ENCODE measurements at regions not wholly inside any gene's neighbourhood (a gene's known extent, or its start where the extent isn't known, plus 50 kb on each side); places are given as distances from the start of the nearest gene placed in this dataset.

GRCh38 chr4:135533053-135533452 lies 1331.5 kb upstream of the PABPC4L start:
- H4K20me1 ChIP-seq (ENCODE audit: insufficient read depth), result no peaks in the 10 kb centered on the region
- H3K4me2 ChIP-seq, result no peak overlapping the region
- no peak overlapping the region for H2AFZ ChIP-seq (ENCODE audit: low read depth)
- H3K4me3 ChIP-seq (IDR thresholded peaks at IDR 0.05; ENCODE audit: insufficient read depth, low read depth, low read length), result no peak overlapping the region
- H3K27ac ChIP-seq, result no peak overlapping the region
- TF ChIP-seq CTCF (conservative IDR thresholded peaks at IDR 0.05; ENCODE audit: low read depth, low read length), result no peak
- H3K9ac ChIP-seq, result no peak overlapping the region
- no peaks in the 10 kb centered on the region for H3K79me2 ChIP-seq (ENCODE audit: insufficient read depth, low read depth)
- H3K27me3 ChIP-seq (ENCODE audit: insufficient read depth, low read depth), result no peaks in the 10 kb centered on the region
- H3K36me3 ChIP-seq (ENCODE audit: insufficient read depth), result no peaks in the 10 kb centered on the region
- no peaks in the 10 kb centered on the region for H3K4me1 ChIP-seq (ENCODE audit: low read depth, poor library complexity, severe bottlenecking)

- no peak overlapping the region for H3K27ac ChIP-seq
- TF ChIP-seq CTCF (conservative IDR thresholded peaks at IDR 0.05; ENCODE audit: low read depth, low read length), result no peak
- no peak overlapping the region for H3K9ac ChIP-seq
- no peak overlapping the region for H2AFZ ChIP-seq (ENCODE audit: low read depth)
- no peaks in the 10 kb centered on the region for H3K79me2 ChIP-seq (ENCODE audit: insufficient read depth, low read depth)
- H3K27me3 ChIP-seq (ENCODE audit: insufficient read depth, low read depth), result no peaks in the 10 kb centered on the region
- no peak overlapping the region for H3K4me2 ChIP-seq
- H3K4me1 ChIP-seq (ENCODE audit: low read depth, poor library complexity, severe bottlenecking), result no peaks in the 10 kb centered on the region
- no peaks in the 10 kb centered on the region for H4K20me1 ChIP-seq (ENCODE audit: insufficient read depth)
- H3K4me3 ChIP-seq (IDR thresholded peaks at IDR 0.05; ENCODE audit: insufficient read depth, low read depth, low read length), result no peak overlapping the region
- H3K36me3 ChIP-seq (ENCODE audit: insufficient read depth), result no peaks in the 10 kb centered on the region
Observed at GRCh38 chr4:135532132-135532531, 1330.5 kb upstream of the PABPC4L start.

GRCh38 chr4:135515295-135515694 lies 1313.7 kb upstream of the PABPC4L start:
- H3K36me3 ChIP-seq (ENCODE audit: insufficient read depth), result no peaks in the 10 kb centered on the region
- H3K4me3 ChIP-seq (IDR thresholded peaks at IDR 0.05; ENCODE audit: insufficient read depth, low read depth, low read length), result no peak overlapping the region
- H3K27me3 ChIP-seq (ENCODE audit: insufficient read depth, low read depth), result no peaks in the 10 kb centered on the region
- no peak overlapping the region for H3K4me2 ChIP-seq
- H3K79me2 ChIP-seq (ENCODE audit: insufficient read depth, low read depth), result no peaks in the 10 kb centered on the region
- no peak overlapping the region for H3K9ac ChIP-seq
- no peak overlapping the region for H3K27ac ChIP-seq
- H2AFZ ChIP-seq (ENCODE audit: low read depth), result no peak overlapping the region
- H3K4me1 ChIP-seq (ENCODE audit: low read depth, poor library complexity, severe bottlenecking), result no peaks in the 10 kb centered on the region
- H4K20me1 ChIP-seq (ENCODE audit: insufficient read depth), result no peaks in the 10 kb centered on the region
- TF ChIP-seq CTCF (conservative IDR thresholded peaks at IDR 0.05; ENCODE audit: low read depth, low read length), result no peak

GRCh38 chr4:135510582-135510981 lies 1309.0 kb upstream of the PABPC4L start:
- Histone ChIP-seq H3K27ac (no peak overlapping the region), H4K20me1 (ENCODE audit: insufficient read depth) (no peaks in the 10 kb centered on the region), H3K4me2 (no peak overlapping the region), H3K4me1 (ENCODE audit: low read depth, poor library complexity, severe bottlenecking) (no peaks in the 10 kb centered on the region), H3K4me3 (IDR thresholded peaks at IDR 0.05; ENCODE audit: insufficient read depth, low read depth, low read length) (no peak overlapping the region), H3K27me3 (ENCODE audit: insufficient read depth, low read depth) (no peaks in the 10 kb centered on the region), H2AFZ (ENCODE audit: low read depth) (no peak overlapping the region), H3K36me3 (ENCODE audit: insufficient read depth) (no peaks in the 10 kb centered on the region), H3K9ac (no peak overlapping the region), H3K79me2 (ENCODE audit: insufficient read depth, low read depth) (no peaks in the 10 kb centered on the region)
- TF ChIP-seq CTCF (conservative IDR thresholded peaks at IDR 0.05; ENCODE audit: low read depth, low read length), result no peak
